ENCODE measurements at regions not wholly inside any gene's neighbourhood (a gene's known extent, or its start where the extent isn't known, plus 50 kb on each side); places are given as distances from the start of the nearest gene placed in this dataset.

DNA sequence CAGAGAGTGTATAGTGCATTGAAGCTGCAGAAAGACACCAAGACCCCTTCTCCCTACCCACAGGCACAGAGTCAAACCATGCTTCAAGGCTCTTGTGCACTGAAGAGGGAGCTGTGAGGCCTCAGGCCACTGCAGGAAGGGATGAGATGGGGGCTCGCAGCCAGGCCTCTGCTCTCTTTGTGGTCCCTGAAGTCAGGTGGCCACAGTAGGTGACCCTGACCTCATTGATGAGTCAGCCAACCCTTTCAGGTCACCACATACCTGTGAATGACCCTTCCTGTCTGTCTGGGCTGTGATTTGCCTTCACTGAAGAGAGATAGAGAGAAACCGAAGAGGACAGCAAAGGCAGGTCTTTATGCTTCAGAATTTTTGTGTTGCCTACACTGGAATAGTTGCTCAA is 372.1 kb downstream of the ACTL7B start:
- TF ChIP-seq EP300 (IDR thresholded peaks at IDR 0.05) = no peak
- TF ChIP-seq, protein P1, sequence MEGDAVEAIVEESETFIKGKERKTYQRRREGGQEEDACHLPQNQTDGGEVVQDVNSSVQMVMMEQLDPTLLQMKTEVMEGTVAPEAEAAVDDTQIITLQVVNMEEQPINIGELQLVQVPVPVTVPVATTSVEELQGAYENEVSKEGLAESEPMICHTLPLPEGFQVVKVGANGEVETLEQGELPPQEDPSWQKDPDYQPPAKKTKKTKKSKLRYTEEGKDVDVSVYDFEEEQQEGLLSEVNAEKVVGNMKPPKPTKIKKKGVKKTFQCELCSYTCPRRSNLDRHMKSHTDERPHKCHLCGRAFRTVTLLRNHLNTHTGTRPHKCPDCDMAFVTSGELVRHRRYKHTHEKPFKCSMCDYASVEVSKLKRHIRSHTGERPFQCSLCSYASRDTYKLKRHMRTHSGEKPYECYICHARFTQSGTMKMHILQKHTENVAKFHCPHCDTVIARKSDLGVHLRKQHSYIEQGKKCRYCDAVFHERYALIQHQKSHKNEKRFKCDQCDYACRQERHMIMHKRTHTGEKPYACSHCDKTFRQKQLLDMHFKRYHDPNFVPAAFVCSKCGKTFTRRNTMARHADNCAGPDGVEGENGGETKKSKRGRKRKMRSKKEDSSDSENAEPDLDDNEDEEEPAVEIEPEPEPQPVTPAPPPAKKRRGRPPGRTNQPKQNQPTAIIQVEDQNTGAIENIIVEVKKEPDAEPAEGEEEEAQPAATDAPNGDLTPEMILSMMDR (IDR thresholded peaks at IDR 0.05) = no peak
- no peak for TF ChIP-seq POLR2A (IDR thresholded peaks at IDR 0.05; ENCODE audit: low read depth)
- TF ChIP-seq POLR2AphosphoS5 (IDR thresholded peaks at IDR 0.05) = no peak
